ENCODE measurements at regions not wholly inside any gene's neighbourhood (a gene's known extent, or its start where the extent isn't known, plus 50 kb on each side); places are given as distances from the start of the nearest gene placed in this dataset.

DNA sequence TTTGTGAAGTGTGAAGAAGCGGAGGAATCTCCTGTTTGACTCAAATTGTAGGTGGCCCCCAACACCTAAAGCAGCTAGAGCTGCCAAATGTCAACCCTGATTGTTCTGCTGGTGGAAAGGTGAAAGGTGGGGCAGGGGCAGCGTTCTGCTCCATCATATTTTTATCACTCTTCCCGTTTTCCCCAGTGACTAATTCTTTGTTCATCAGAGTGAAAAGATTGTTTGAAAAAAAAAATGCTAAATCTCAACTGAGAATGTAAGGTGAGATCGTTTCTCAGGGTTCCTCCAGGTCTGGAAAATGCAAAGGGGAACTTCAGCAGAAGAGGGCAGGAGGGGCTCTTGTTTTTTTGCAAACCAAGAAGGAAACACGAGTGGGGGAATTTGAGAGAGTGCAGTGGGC is 137.7 kb downstream of the MN1 start:
- peak overlapping the region in 1 of 2 donors; percentile 47 for H3K27ac ChIP-seq
- intact Hi-C loops (cut with DNase I; ENCODE audit: low total_unique reads), result no loop called here
- no peaks in the 10 kb centered on the region for H3K36me3 ChIP-seq
- no peak overlapping the region for H3K4me3 ChIP-seq
- no peak for DNase-seq
- TF ChIP-seq, protein P1, sequence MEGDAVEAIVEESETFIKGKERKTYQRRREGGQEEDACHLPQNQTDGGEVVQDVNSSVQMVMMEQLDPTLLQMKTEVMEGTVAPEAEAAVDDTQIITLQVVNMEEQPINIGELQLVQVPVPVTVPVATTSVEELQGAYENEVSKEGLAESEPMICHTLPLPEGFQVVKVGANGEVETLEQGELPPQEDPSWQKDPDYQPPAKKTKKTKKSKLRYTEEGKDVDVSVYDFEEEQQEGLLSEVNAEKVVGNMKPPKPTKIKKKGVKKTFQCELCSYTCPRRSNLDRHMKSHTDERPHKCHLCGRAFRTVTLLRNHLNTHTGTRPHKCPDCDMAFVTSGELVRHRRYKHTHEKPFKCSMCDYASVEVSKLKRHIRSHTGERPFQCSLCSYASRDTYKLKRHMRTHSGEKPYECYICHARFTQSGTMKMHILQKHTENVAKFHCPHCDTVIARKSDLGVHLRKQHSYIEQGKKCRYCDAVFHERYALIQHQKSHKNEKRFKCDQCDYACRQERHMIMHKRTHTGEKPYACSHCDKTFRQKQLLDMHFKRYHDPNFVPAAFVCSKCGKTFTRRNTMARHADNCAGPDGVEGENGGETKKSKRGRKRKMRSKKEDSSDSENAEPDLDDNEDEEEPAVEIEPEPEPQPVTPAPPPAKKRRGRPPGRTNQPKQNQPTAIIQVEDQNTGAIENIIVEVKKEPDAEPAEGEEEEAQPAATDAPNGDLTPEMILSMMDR (IDR thresholded peaks at IDR 0.05), result no peak
- no peaks in the 10 kb centered on the region for H3K9me3 ChIP-seq
- no peaks in the 10 kb centered on the region for H3K27me3 ChIP-seq
- H3K4me1 ChIP-seq, result peaks cover 0 to 36% (median 19%) of the 10 kb centered on the region in 4 donors

DNA sequence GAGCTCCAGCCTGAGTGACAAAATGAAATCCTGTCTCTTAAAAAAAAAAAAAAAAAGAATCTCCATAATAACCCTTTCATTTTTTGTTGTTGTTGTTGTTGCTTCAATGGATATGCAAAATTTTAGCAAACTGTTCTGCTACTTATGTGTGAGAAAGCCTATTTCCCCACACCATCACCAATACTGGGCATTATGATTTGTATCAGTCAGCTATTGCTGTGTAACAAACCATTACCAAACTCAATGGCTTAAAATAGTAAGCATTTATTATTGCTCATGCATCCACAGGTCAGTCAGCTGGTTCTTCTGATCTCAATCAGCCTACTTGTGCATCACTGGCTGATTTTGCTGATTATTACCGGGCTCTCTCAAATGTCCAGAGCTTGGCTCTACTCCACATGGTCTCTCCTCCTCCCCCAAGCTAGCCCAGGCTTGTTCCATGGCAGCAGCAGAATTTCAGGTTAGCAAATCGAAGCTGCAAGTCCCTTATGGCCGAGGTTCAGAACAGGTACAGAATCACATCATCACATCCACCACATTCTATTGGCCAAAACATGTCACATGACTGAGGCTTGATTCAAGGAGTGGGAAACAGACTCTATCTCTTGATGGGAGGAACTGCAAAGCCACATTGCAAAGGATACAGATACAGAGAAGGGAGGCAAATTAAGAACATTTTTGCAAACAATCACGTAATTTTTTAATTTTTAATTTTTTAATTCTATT is 135.1 kb downstream of the MN1 start:
- TF ChIP-seq, protein P1 (IDR thresholded peaks at IDR 0.05), result no peak
- no peaks in the 10 kb centered on the region for H3K9me3 ChIP-seq
- no peak for DNase-seq
- peak overlapping the region; percentile 34 to 71 for H3K27ac ChIP-seq
- H3K36me3 ChIP-seq, result no peaks in the 10 kb centered on the region
- no peak overlapping the region for H3K4me3 ChIP-seq
- no peaks in the 10 kb centered on the region for H3K27me3 ChIP-seq
- peaks cover 0 to 59% (median 34%) of the 10 kb centered on the region in 4 donors for H3K4me1 ChIP-seq
- intact Hi-C loops (cut with DNase I; ENCODE audit: low total_unique reads), result no loop called here

DNA sequence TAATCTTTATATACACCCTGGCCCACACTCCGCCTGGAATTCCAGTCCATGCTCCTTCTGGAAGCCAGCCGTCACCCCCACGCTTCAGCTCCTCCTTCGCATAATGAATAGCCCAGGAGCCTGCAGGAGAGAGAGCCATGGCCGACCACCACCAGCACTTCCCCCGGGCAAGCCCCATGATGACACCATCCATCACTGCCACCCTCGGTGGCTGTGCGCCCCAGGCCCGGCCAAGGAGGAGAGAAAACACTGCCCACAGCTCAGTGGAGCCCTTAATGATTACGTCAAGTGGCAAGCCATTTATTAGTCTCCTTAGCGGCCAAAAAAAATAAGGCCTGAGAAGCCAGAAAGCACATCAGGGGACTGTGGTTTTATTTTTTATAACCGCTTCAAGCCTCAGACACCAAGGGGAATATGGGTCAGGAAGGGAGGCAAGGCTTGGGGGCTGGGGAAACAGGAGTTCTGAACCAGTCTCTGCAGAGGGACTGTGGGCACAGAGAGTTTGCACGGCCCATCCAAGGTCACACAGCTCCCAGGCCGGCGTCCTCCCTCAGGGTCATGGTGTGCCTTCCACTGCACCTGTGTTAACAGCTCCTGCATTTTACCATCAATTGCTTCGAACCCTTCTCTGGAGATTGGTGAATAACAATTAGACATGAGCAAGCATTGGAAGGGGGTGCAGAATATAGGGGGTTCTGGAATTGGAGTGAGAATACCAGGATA is 134.3 kb downstream of the MN1 start:
- Histone ChIP-seq H3K27me3 (no peaks in the 10 kb centered on the region), H3K27ac (peak overlapping the region; percentile 34 to 71), H3K4me3 (no peak overlapping the region), H3K4me1 (peaks cover 0 to 59% (median 34%) of the 10 kb centered on the region in 4 donors), H3K9me3 (no peaks in the 10 kb centered on the region), H3K36me3 (no peaks in the 10 kb centered on the region)
- TF ChIP-seq, protein P1 (IDR thresholded peaks at IDR 0.05), result no peak
- intact Hi-C loops (cut with DNase I; ENCODE audit: low total_unique reads), result no loop called here
- peak; percentile 37 to 77 for DNase-seq

DNA sequence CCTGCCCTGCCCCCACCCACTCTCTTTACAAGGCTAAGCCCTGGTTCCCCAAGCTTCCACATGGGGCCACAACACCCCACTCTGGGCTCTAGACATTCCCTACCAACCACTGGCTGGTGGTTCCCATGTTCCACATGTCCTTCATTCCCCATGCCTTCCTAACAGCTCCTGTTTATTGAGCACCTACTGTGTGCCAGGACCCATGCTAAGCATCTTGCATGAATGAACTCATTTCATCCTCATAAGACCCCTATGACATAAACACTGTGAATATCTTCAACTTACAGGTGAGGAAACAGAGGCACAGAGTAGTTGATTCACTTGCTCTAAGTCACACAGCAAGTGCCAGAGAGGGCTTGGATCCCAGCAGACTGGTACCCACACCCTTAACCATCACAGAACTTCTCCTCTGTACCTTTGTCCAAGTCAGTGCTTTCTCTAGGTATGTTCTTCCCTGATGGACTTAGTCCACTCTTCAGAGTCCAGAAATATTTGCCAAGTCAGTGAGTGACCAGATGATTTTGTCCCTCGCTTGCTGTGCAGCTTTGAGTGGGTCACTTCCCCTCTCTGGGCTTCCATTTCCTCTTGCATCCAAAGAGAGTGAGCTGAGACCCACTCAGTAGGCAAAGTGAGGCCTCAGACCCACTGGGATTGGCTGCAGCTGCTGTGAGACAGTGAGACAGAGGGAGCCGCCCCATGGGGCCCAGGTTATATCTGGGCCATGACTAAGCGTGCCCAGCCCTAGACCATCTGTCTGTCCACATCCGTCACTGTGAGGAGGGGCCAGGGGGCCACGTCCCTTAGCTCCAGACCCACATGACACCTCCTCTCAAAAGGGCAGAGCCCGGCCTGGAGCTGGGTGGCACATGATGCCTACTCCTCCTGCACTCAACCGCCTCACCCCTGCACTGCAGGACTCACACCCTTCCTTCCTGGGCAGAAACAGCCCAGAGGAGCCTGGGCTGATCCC is 132.4 kb downstream of the MN1 start:
- H3K27me3 ChIP-seq, result no peaks in the 10 kb centered on the region
- DNase-seq, result peak in 1 of 2 donors; percentile 89
- H3K27ac ChIP-seq, result peak overlapping the region in 1 of 2 donors; percentile 42
- no peaks in the 10 kb centered on the region for H3K36me3 ChIP-seq
- H3K4me1 ChIP-seq, result peaks cover 0 to 53% (median 33%) of the 10 kb centered on the region in 4 donors
- TF ChIP-seq, protein P1 (IDR thresholded peaks at IDR 0.05), result no peak
- intact Hi-C loops (cut with DNase I; ENCODE audit: low total_unique reads), result no loop called here
- no peaks in the 10 kb centered on the region for H3K9me3 ChIP-seq
- no peak overlapping the region for H3K4me3 ChIP-seq

Measured in tibial artery (tissue), 4 donors.